BJ (cell line): ENCODE measurements at regions not wholly inside any gene's neighbourhood (a gene's known extent, or its start where the extent isn't known, plus 50 kb on each side); places are given as distances from the start of the nearest gene placed in this dataset.

ENCODE experiments used
- CTCF ChIA-PET: fragments of 350-600 bp; formaldehyde crosslinking; extraction: SDS; loops from one replicate; lab custom pipeline; 2021; ENCODE audit warnings: antibody characterized with exemption, inconsistent platforms; lab: Yijun Ruan, JAX
- POLR2A ChIA-PET: fragments of 300-600 bp; sonication (Branson Sonifier 250); formaldehyde crosslinking; extraction: SDS; loops from one replicate; lab custom pipeline; 2021; ENCODE audit warnings: antibody characterized with exemption; lab: Charles Lee
- DNase-seq: peaks from one replicate; pipeline ENCODE4 v3.0.0-alpha.2; 2011; ENCODE audit warnings: low read depth
- H3K27me3 ChIP-seq: 2 replicates; pipeline ENCODE4 v1.6.0; 2011; ENCODE audit warnings: low read length; ENCODE audit not compliant: control insufficient read depth, insufficient read depth
- H3K36me3 ChIP-seq: 2 replicates; pipeline ENCODE4 v1.5.1; 2011; ENCODE audit warnings: low read length; ENCODE audit not compliant: control insufficient read depth, insufficient read depth
- H3K4me3 ChIP-seq: 2 replicates; pipeline ENCODE4 v1.5.1; 2011; ENCODE audit warnings: low read depth, mild to moderate bottlenecking, control low read depth, low read length
- TF ChIP-seq, protein P1 (sequence below): IDR thresholded peaks from 2 replicates; pipeline ENCODE4 v1.5.1; 2011; ENCODE audit warnings: low read depth, mild to moderate bottlenecking, control low read depth, inconsistent platforms, low read length, moderate library complexity; ENCODE audit not compliant: insufficient read depth

- ChIA-PET POLR2A (no interaction called here), CTCF (no interaction called here)
- Histone ChIP-seq H3K27me3 (no peaks in the 10 kb centered on the region), H3K36me3 (no peaks in the 10 kb centered on the region), H3K4me3 (no peak overlapping the region)
- DNase-seq = no peak
- TF ChIP-seq, protein P1, sequence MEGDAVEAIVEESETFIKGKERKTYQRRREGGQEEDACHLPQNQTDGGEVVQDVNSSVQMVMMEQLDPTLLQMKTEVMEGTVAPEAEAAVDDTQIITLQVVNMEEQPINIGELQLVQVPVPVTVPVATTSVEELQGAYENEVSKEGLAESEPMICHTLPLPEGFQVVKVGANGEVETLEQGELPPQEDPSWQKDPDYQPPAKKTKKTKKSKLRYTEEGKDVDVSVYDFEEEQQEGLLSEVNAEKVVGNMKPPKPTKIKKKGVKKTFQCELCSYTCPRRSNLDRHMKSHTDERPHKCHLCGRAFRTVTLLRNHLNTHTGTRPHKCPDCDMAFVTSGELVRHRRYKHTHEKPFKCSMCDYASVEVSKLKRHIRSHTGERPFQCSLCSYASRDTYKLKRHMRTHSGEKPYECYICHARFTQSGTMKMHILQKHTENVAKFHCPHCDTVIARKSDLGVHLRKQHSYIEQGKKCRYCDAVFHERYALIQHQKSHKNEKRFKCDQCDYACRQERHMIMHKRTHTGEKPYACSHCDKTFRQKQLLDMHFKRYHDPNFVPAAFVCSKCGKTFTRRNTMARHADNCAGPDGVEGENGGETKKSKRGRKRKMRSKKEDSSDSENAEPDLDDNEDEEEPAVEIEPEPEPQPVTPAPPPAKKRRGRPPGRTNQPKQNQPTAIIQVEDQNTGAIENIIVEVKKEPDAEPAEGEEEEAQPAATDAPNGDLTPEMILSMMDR = no peak
Measured at GRCh38 chr6:168182908-168183612, 104.0 kb upstream of the FRMD1 start.

GRCh38 chr6:168182366-168182765, 103.4 kb upstream of the FRMD1 start:
- Histone ChIP-seq H3K27me3 (no peaks in the 10 kb centered on the region), H3K4me3 (no peak overlapping the region), H3K36me3 (no peaks in the 10 kb centered on the region)
- TF ChIP-seq, protein P1 = no peak
- CTCF ChIA-PET = no interaction called here
- DNase-seq = no peak
- POLR2A ChIA-PET = no interaction called here

GRCh38 chr6:168181876-168182275, 102.9 kb upstream of the FRMD1 start:
- TF ChIP-seq, protein P1 = no peak
- ChIA-PET POLR2A (no interaction called here), CTCF (no interaction called here)
- DNase-seq = no peak
- H3K27me3 ChIP-seq = no peaks in the 10 kb centered on the region
- H3K4me3 ChIP-seq = no peak overlapping the region
- no peaks in the 10 kb centered on the region for H3K36me3 ChIP-seq

- DNase-seq = no peak
- TF ChIP-seq, protein P1 = no peak
- POLR2A ChIA-PET = no interaction called here
- H3K4me3 ChIP-seq = no peak overlapping the region
- H3K36me3 ChIP-seq = no peaks in the 10 kb centered on the region
- CTCF ChIA-PET = no interaction called here
- H3K27me3 ChIP-seq = no peaks in the 10 kb centered on the region
Measured at GRCh38 chr6:168181316-168181715, 102.3 kb upstream of the FRMD1 start.

DNA sequence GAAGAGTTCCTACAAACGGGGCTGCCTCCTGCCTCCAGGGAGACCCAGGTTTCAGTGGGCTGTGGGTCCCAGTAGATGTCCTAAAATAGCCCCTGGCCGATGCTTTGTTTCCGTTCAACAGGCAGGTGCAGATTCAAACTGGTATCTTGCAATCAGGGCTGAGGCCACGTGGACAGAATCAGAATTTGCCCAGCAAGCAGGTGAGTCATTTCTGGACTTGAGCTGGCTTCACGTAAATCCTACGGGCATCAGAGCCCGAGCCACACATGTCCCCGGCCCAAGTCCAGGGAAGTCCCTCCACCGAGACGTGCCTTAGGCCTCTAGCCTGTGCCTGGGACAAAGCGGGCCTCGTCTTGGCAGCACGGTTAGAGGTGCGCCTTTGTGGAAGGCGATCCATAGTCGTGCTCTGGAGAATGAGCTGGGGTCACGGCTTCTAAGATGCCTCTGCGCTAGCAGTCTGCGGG, 101.6 kb upstream of the FRMD1 start:
- H3K27me3 ChIP-seq = no peaks in the 10 kb centered on the region
- CTCF ChIA-PET = no interaction called here
- no peak overlapping the region for H3K4me3 ChIP-seq
- DNase-seq = no peak
- no peaks in the 10 kb centered on the region for H3K36me3 ChIP-seq
- POLR2A ChIA-PET = no interaction called here
- TF ChIP-seq, protein P1 = no peak
